ENCODE measurements at regions not wholly inside any gene's neighbourhood (a gene's known extent, or its start where the extent isn't known, plus 50 kb on each side); places are given as distances from the start of the nearest gene placed in this dataset.

DNA sequence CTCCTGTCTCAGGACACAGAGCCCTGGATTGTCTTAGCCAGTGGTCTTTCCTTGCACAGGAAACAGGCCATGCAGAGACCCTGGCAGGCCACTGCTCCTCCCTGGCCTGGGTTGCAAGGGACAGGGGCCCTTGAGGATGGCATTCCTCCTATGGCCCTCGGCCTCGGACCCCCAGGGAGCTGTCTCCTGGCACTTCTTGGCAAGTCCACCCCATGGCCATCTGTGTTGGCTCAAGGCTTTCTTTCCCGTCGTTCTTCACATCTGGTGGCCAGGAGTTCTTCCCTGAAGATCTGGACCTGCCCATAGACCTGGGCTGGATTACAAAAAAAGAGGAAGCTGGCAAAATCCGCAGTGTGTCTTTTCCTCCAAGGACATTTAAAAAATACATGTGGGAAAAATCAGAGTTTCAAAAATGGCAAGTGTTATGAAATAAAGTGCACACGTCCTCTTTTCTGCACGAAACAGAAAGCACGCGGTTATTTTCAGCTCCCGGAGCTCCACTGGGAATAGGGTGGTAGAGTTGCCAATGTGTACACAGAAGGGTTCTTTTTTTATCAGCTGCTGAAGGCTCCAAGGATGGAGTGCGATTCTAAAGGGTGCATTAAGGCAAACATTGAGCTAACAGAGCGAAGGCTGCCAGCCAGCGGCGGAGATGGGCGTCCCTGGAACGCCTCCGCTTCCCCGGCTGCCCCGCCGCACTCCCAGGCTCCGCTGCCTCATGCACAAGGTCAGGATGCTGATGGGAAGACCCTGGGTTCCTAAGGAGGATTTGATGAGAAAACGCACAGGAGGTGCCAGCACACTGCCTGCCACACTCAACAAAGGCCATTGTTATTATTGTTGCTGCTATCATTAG is 62.8 kb upstream of the FAM20C start:
- Histone ChIP-seq H3K4me2 (peak overlapping the region; percentile 79 to 99 (median 96)), H3K4me3 (peak overlapping the region; percentile 21 to 65 (median 50); a peak in 19 of 20 replicates), H3K36me3 (no peaks in the 10 kb centered on the region), H3K27me3 (no peaks in the 10 kb centered on the region), H4K20me1 (no peaks in the 10 kb centered on the region), H3K9ac (peak overlapping the region; percentile 41 to 85 (median 78); a peak in 21 of 22 replicates), H3K4me1 (peaks cover 56 to 80% (median 66%) of the 10 kb centered on the region in 10 experiments), H3K27ac (peak overlapping the region; percentile 62 to 98 (median 93); a peak in 21 of 22 replicates), H3K9me3 (replicated peaks in 1 of 11) (peaks cover 0 to 19% (median 0%) of the 10 kb centered on the region in 11 experiments; a peak in 3 of 22 replicates)
- TF ChIP-seq Cebpa-rat (IDR thresholded peaks at IDR 0.05): peak in 10 of 11 experiments; percentile 16 to 91 (median 86); a peak in 18 of 22 replicates

- H3K36me3 ChIP-seq: no peaks in the 10 kb centered on the region
- H3K27ac ChIP-seq: peak overlapping the region; percentile 0 to 98 (median 93); a peak in 21 of 22 replicates
- H3K27me3 ChIP-seq: no peaks in the 10 kb centered on the region
- H3K4me3 ChIP-seq: peak overlapping the region; percentile 21 to 65 (median 50); a peak in 19 of 20 replicates
- peaks cover 0 to 19% (median 0%) of the 10 kb centered on the region in 11 experiments; a peak in 3 of 22 replicates for H3K9me3 ChIP-seq (replicated peaks in 1 of 11)
- no peak for TF ChIP-seq Cebpa-rat (IDR thresholded peaks at IDR 0.05)
- peak overlapping the region; percentile 41 to 85 (median 78); a peak in 21 of 22 replicates for H3K9ac ChIP-seq
- H3K4me2 ChIP-seq: peak overlapping the region; percentile 79 to 99 (median 96)
- no peaks in the 10 kb centered on the region for H4K20me1 ChIP-seq
- peaks cover 53 to 79% (median 62%) of the 10 kb centered on the region in 10 experiments for H3K4me1 ChIP-seq
Measured at GRCh38 chr7:130222-130572, 62.2 kb upstream of the FAM20C start.

GRCh38 chr7:130875-131780 is 61.2 kb upstream of the FAM20C start:
- H3K4me3 ChIP-seq: peak overlapping the region in 3 of 10 experiments; percentile 13 to 42 (median 36); a peak in 5 of 20 replicates
- TF ChIP-seq Cebpa-rat (IDR thresholded peaks at IDR 0.05): no peak
- peak overlapping the region; percentile 79 to 99 (median 96) for H3K4me2 ChIP-seq
- peaks cover 54 to 83% (median 63%) of the 10 kb centered on the region in 10 experiments for H3K4me1 ChIP-seq
- no peaks in the 10 kb centered on the region for H3K27me3 ChIP-seq
- H3K36me3 ChIP-seq: no peaks in the 10 kb centered on the region
- peaks cover 0 to 19% (median 0%) of the 10 kb centered on the region in 11 experiments; a peak in 3 of 22 replicates for H3K9me3 ChIP-seq (replicated peaks in 1 of 11)
- peak overlapping the region; percentile 23 to 98 (median 74); a peak in 20 of 22 replicates for H3K27ac ChIP-seq
- H4K20me1 ChIP-seq: no peaks in the 10 kb centered on the region
- H3K9ac ChIP-seq: peak overlapping the region in 8 of 11 experiments; percentile 31 to 78 (median 56); a peak in 15 of 22 replicates

- TF ChIP-seq Cebpa-rat (IDR thresholded peaks at IDR 0.05): no peak
- Histone ChIP-seq H4K20me1 (no peaks in the 10 kb centered on the region), H3K9me3 (replicated peaks in 1 of 11) (peaks cover 0 to 17% (median 0%) of the 10 kb centered on the region in 11 experiments; a peak in 3 of 22 replicates), H3K27ac (peak overlapping the region; percentile 23 to 98 (median 74); a peak in 20 of 22 replicates), H3K36me3 (no peaks in the 10 kb centered on the region), H3K9ac (peak overlapping the region in 10 of 11 experiments; percentile 27 to 78 (median 52); a peak in 17 of 22 replicates), H3K4me3 (peak overlapping the region in 2 of 10 experiments; percentile 36 to 42; a peak in 3 of 20 replicates), H3K4me1 (peaks cover 57 to 84% (median 68%) of the 10 kb centered on the region in 10 experiments), H3K27me3 (no peaks in the 10 kb centered on the region), H3K4me2 (peak overlapping the region; percentile 79 to 99 (median 96))
Measured at GRCh38 chr7:131781-132482, 60.4 kb upstream of the FAM20C start.

- Histone ChIP-seq H4K20me1 (no peaks in the 10 kb centered on the region), H3K9me3 (replicated peaks in 1 of 11) (0 out of 22 replicates have a peak, but pooled peaks cover 0 to 7% (median 0%) of the 10 kb centered on the region in 11 experiments), H3K9ac (no peak overlapping the region), H3K4me2 (peak overlapping the region in 3 of 11 experiments; percentile 96 to 97 (median 97); a peak in 3 of 22 replicates), H3K4me3 (no peak overlapping the region), H3K4me1 (peaks cover 62 to 83% (median 69%) of the 10 kb centered on the region in 10 experiments), H3K27ac (peak overlapping the region in 2 of 11 experiments; percentile 68 to 93; a peak in 1 of 22 replicates), H3K36me3 (no peaks in the 10 kb centered on the region), H3K27me3 (no peaks in the 10 kb centered on the region)
- no peak for TF ChIP-seq Cebpa-rat (IDR thresholded peaks at IDR 0.05)
Measured at GRCh38 chr7:132899-133298, 59.5 kb upstream of the FAM20C start.

- Histone ChIP-seq H3K36me3 (no peaks in the 10 kb centered on the region), H3K27me3 (no peaks in the 10 kb centered on the region), H3K9me3 (replicated peaks in 1 of 11) (0 out of 22 replicates have a peak, but pooled peaks cover 0 to 2% (median 0%) of the 10 kb centered on the region in 11 experiments), H3K9ac (no peak overlapping the region), H3K4me2 (0 out of 22 replicates have a peak overlapping the region, but pooled peaks of 1 of the 11 experiments have one; percentile 7), H3K4me3 (no peak overlapping the region), H3K27ac (no peak overlapping the region), H3K4me1 (peaks cover 62 to 83% (median 69%) of the 10 kb centered on the region in 10 experiments), H4K20me1 (no peaks in the 10 kb centered on the region)
- no peak for TF ChIP-seq Cebpa-rat (IDR thresholded peaks at IDR 0.05)
Measured at GRCh38 chr7:133470-133869, 58.9 kb upstream of the FAM20C start.

DNA sequence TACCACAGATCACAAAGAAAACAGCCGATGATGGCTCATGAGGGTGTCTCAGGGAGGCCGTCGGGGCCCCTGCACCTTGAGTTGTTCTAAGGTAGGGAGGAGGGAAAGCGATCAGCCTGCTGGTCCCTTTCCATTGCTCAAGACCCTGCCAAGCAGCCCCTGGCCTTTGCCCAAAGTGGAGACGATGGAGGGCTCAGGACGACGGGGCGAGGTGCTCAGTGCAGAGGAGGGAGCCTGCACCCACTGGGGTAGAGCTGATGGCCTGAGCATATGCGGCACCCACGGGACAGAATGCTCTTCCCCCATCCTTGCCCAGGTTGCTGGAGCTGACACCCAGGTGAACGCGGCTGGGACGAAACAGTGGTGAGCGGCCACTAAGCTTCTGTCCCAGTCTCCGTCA is 58.3 kb upstream of the FAM20C start:
- Histone ChIP-seq H3K4me1 (peaks cover 62 to 83% (median 69%) of the 10 kb centered on the region in 10 experiments), H3K27ac (0 out of 22 replicates have a peak overlapping the region, but pooled peaks of 1 of the 11 experiments have one; percentile 24), H3K36me3 (no peaks in the 10 kb centered on the region), H3K4me2 (0 out of 22 replicates have a peak overlapping the region, but pooled peaks of 1 of the 11 experiments have one; percentile 11), H4K20me1 (no peaks in the 10 kb centered on the region), H3K9ac (no peak overlapping the region), H3K4me3 (no peak overlapping the region), H3K9me3 (replicated peaks in 1 of 11) (no peaks in the 10 kb centered on the region), H3K27me3 (no peaks in the 10 kb centered on the region)
- no peak for TF ChIP-seq Cebpa-rat (IDR thresholded peaks at IDR 0.05)
